Keratinocyte (primary cell): ENCODE measurements at regions not wholly inside any gene's neighbourhood (a gene's known extent, or its start where the extent isn't known, plus 50 kb on each side); places are given as distances from the start of the nearest gene placed in this dataset.

Source experiments
- DNase-seq: peaks from one replicate; pipeline ENCODE4 v3.0.0-alpha.2; 2011; ENCODE audit warnings: low read depth, missing footprints, low spot score
- FAIRE-seq: peaks from 2 replicates; lab custom pipeline; 2011; peaks lifted over from hg19 to GRCh38; lab: Jason Lieb, UNC
- H2AFZ ChIP-seq: 2 replicates; pipeline ENCODE4 v1.6.0; 2012; ENCODE audit warnings: low read length, control low read depth, inconsistent platforms; ENCODE audit not compliant: control insufficient read depth
- H3K27ac ChIP-seq: 2 replicates; pipeline ENCODE4 v1.5.1; 2011; ENCODE audit warnings: low read length; ENCODE audit not compliant: control insufficient read depth, insufficient read depth
- H3K27me3 ChIP-seq: 3 replicates; pipeline ENCODE4 v1.6.0; 2011; ENCODE audit warnings: low read length; ENCODE audit not compliant: control insufficient read depth, insufficient read depth; ENCODE audit errors: extremely low read depth
- H3K36me3 ChIP-seq, 2 experiments: 2 replicates in 1 of 2; 3 replicates in 1 of 2; pipeline ENCODE4 v1.5.1; 2011; ENCODE audit warnings: low read length in 2 of 2, mild to moderate bottlenecking in 1 of 2; ENCODE audit not compliant: control insufficient read depth in 2 of 2, insufficient read depth in 2 of 2; ENCODE audit errors: extremely low read depth in 1 of 2
- H3K4me1 ChIP-seq: 3 replicates; pipeline ENCODE4 v1.5.1; 2011; ENCODE audit warnings: low read length; ENCODE audit not compliant: control insufficient read depth, insufficient read depth; ENCODE audit errors: extremely low read depth
- H3K4me2 ChIP-seq: 3 replicates; pipeline ENCODE4 v1.6.0; 2011; ENCODE audit warnings: low read depth, low read length; ENCODE audit not compliant: control insufficient read depth, insufficient read depth; ENCODE audit errors: extremely low read depth
- H3K4me3 ChIP-seq, 3 experiments: fragments of 200-600 bp in 1 of 3; sonication (generic) in 1 of 3; 2 replicates in 2 of 3; 3 replicates in 1 of 3; pipeline ENCODE4 v1.5.1; 2011 to 2016; ENCODE audit warnings: low read length in 3 of 3, mild to moderate bottlenecking in 3 of 3, control low read depth in 2 of 3, inconsistent platforms in 1 of 3, low read depth in 1 of 3, mixed read lengths in 1 of 3, mixed run types in 1 of 3, moderate library complexity in 1 of 3; ENCODE audit not compliant: control insufficient read depth in 2 of 3, insufficient read depth in 2 of 3; ENCODE audit errors: extremely low read depth in 1 of 3
- H3K79me2 ChIP-seq: 2 replicates; pipeline ENCODE4 v1.6.0; 2012; ENCODE audit warnings: low read length; ENCODE audit not compliant: control insufficient read depth, insufficient read depth
- H3K9ac ChIP-seq: 3 replicates; pipeline ENCODE4 v1.6.0; 2011; ENCODE audit warnings: low read length; ENCODE audit not compliant: control insufficient read depth, insufficient read depth; ENCODE audit errors: extremely low read depth
- H3K9me1 ChIP-seq: 3 replicates; pipeline ENCODE4 v1.6.0; 2011; ENCODE audit warnings: low read length; ENCODE audit not compliant: control insufficient read depth, insufficient read depth; ENCODE audit errors: extremely low read depth
- H3K9me3 ChIP-seq: 2 replicates; pipeline ENCODE4 v1.5.1; 2012; ENCODE audit warnings: low read depth, low read length; ENCODE audit not compliant: control insufficient read depth
- H4K20me1 ChIP-seq: 3 replicates; pipeline ENCODE4 v1.6.0; 2011; ENCODE audit warnings: low read length; ENCODE audit not compliant: control insufficient read depth, insufficient read depth; ENCODE audit errors: extremely low read depth
- CTCF ChIP-seq, 3 experiments: IDR thresholded peaks in 1 of 3; conservative IDR thresholded peaks in 1 of 3; optimal IDR thresholded peaks in 1 of 3; 2 replicates in 2 of 3; 3 replicates in 1 of 3; pipeline versions ENCODE3 to v1.5.1; 2011; ENCODE audit warnings: low read length in 3 of 3, mild to moderate bottlenecking in 3 of 3, moderate library complexity in 2 of 3, control low read depth in 1 of 3, inconsistent platforms in 1 of 3; ENCODE audit not compliant: insufficient read depth in 2 of 3; ENCODE audit errors: extremely low read depth in 1 of 3
- EZH2 ChIP-seq: IDR thresholded peaks from one replicate; pipeline ENCODE4 v1.6.1; 2012; ENCODE audit warnings: inconsistent platforms, mild to moderate bottlenecking, low read length, moderate library complexity
- dilution Hi-C: fragments of 300-500 bp; cut with MboI; formaldehyde crosslinking; loops from one replicate; pipeline ENCODE4 v1.7.0; 2020; ENCODE audit warnings: low sequenced_read_pairs; ENCODE audit not compliant: extremely low pct_ligation_motif_present

- no peak for FAIRE-seq
Observed at GRCh38 chr5:60184606-60185005, 291.1 kb upstream of the PDE4D start.

GRCh38 chr5:60183881-60184280 lies 290.4 kb upstream of the PDE4D start:
- Histone ChIP-seq H3K79me2 (no peaks in the 10 kb centered on the region), H3K36me3 (no peaks in the 10 kb centered on the region), H3K9ac (no peak overlapping the region), H3K27me3 (no peaks in the 10 kb centered on the region), H3K9me1 (no peaks in the 10 kb centered on the region), H4K20me1 (no peaks in the 10 kb centered on the region), H3K27ac (no peak overlapping the region), H3K9me3 (no peaks in the 10 kb centered on the region), H3K4me1 (no peaks in the 10 kb centered on the region), H3K4me3 (no peak overlapping the region), H2AFZ (no peak overlapping the region), H3K4me2 (no peak overlapping the region)
- dilution Hi-C loops, result no loop called here
- DNase-seq (no peak), FAIRE-seq (no peak)
- TF ChIP-seq EZH2 (no peak), CTCF (optimal IDR thresholded peaks at IDR 0.05 in 1 of 3, IDR thresholded peaks at IDR 0.05 in 1 of 3, conservative IDR thresholded peaks at IDR 0.05 in 1 of 3; ENCODE audit: extremely low read depth in 1 of 3, insufficient read depth in 2 of 3, low read length in 3 of 3) (no peak)

More at GRCh38 chr5:60184606-60185005, 291.1 kb upstream of the PDE4D start:
- no peak for DNase-seq
- Histone ChIP-seq H2AFZ (no peak overlapping the region), H3K4me2 (no peak overlapping the region), H3K9ac (no peak overlapping the region), H4K20me1 (no peaks in the 10 kb centered on the region), H3K9me3 (no peaks in the 10 kb centered on the region), H3K9me1 (no peaks in the 10 kb centered on the region), H3K79me2 (no peaks in the 10 kb centered on the region), H3K27ac (no peak overlapping the region), H3K4me1 (no peaks in the 10 kb centered on the region), H3K36me3 (no peaks in the 10 kb centered on the region), H3K4me3 (no peak overlapping the region), H3K27me3 (no peaks in the 10 kb centered on the region)
- TF ChIP-seq CTCF (optimal IDR thresholded peaks at IDR 0.05 in 1 of 3, IDR thresholded peaks at IDR 0.05 in 1 of 3, conservative IDR thresholded peaks at IDR 0.05 in 1 of 3; ENCODE audit: extremely low read depth in 1 of 3, insufficient read depth in 2 of 3, low read length in 3 of 3), result no peak
- TF ChIP-seq EZH2, result no peak
- dilution Hi-C loops, result no loop called here
